ENCODE measurements at regions not wholly inside any gene's neighbourhood (a gene's known extent, or its start where the extent isn't known, plus 50 kb on each side); places are given as distances from the start of the nearest gene placed in this dataset.

- TF ChIP-seq CTCF (IDR thresholded peaks at IDR 0.05) (no peak), POLR2A (IDR thresholded peaks at IDR 0.05) (no peak)
- H3K4me3 ChIP-seq: no peak overlapping the region
- ATAC-seq: no peak
- H3K27ac ChIP-seq: no peak overlapping the region
- WGBS (ENCODE audit: insufficient coverage, low coverage, low lambda C conversion rate, missing lambda C conversion rate): 31% methylated on average over 5 of the region's 5 CpGs
- intact Hi-C loops (cut with DNase I): no loop called here
- no peak for DNase-seq
- H3K4me1 ChIP-seq: no peaks in the 10 kb centered on the region
- no peaks in the 10 kb centered on the region for H3K27me3 ChIP-seq
- H3K9me3 ChIP-seq: no peaks in the 10 kb centered on the region
- no peaks in the 10 kb centered on the region for H3K36me3 ChIP-seq
Observed at GRCh38 chr11:131041331-131042040, 125.2 kb upstream of the SNX19 start.

DNA sequence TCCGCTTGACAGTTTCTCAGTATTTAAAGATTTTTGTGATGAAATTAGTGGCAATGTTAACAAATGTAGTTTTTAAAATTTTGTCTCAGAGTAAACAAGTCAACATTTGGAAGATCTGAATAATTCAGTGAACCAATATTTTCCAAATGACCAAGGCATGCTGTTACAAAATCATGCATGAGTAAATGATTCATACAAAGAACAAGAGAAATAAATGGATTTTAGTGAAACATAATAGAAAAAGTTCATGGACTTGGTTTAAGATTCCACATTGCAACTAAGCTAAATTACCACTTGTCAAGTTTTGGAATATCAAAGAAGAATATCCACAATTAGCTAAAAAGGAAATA lies 125.7 kb upstream of the SNX19 start:
- intact Hi-C loops (cut with DNase I): no loop called here
- no peak for TF ChIP-seq CTCF (IDR thresholded peaks at IDR 0.05)
- no peak for TF ChIP-seq POLR2A (IDR thresholded peaks at IDR 0.05)
- Histone ChIP-seq H3K27me3 (no peaks in the 10 kb centered on the region), H3K9me3 (no peaks in the 10 kb centered on the region), H3K27ac (no peak overlapping the region), H3K4me1 (no peaks in the 10 kb centered on the region), H3K4me3 (no peak overlapping the region), H3K36me3 (no peaks in the 10 kb centered on the region)
- 11% methylated on average over 1 of the region's 1 CpG for WGBS (ENCODE audit: insufficient coverage, low coverage, low lambda C conversion rate, missing lambda C conversion rate)
- DNase-seq (no peak), ATAC-seq (no peak)

- Histone ChIP-seq H3K4me1 (no peaks in the 10 kb centered on the region), H3K9me3 (no peaks in the 10 kb centered on the region), H3K27me3 (no peaks in the 10 kb centered on the region), H3K4me3 (no peak overlapping the region), H3K36me3 (no peaks in the 10 kb centered on the region), H3K27ac (no peak overlapping the region)
- intact Hi-C loops (cut with DNase I): no loop called here
- ATAC-seq (no peak), DNase-seq (no peak)
- no peak for TF ChIP-seq CTCF (IDR thresholded peaks at IDR 0.05)
- no peak for TF ChIP-seq POLR2A (IDR thresholded peaks at IDR 0.05)
- WGBS (ENCODE audit: insufficient coverage, low coverage, low lambda C conversion rate, missing lambda C conversion rate): 15% methylated on average over 1 of the region's 1 CpG
Observed at GRCh38 chr11:131043251-131043650, 127.0 kb upstream of the SNX19 start.

GRCh38 chr11:131044851-131045250 lies 128.6 kb upstream of the SNX19 start:
- WGBS (ENCODE audit: insufficient coverage, low coverage, low lambda C conversion rate, missing lambda C conversion rate): 23% methylated on average over 7 of the region's 7 CpGs
- no peak for ATAC-seq

More at GRCh38 chr11:131044851-131045250, 128.6 kb upstream of the SNX19 start:
- H3K4me3 ChIP-seq: no peak overlapping the region
- H3K36me3 ChIP-seq: no peaks in the 10 kb centered on the region
- no peak overlapping the region for H3K27ac ChIP-seq
- no peaks in the 10 kb centered on the region for H3K4me1 ChIP-seq
- H3K27me3 ChIP-seq: no peaks in the 10 kb centered on the region
- no peak for DNase-seq
- TF ChIP-seq CTCF (IDR thresholded peaks at IDR 0.05): no peak
- no peak for TF ChIP-seq POLR2A (IDR thresholded peaks at IDR 0.05)
- intact Hi-C loops (cut with DNase I): no loop called here
- no peaks in the 10 kb centered on the region for H3K9me3 ChIP-seq

Data from right lobe of liver (tissue), 6 donors.